GM18909 (cell line): ENCODE measurements at regions not wholly inside any gene's neighbourhood (a gene's known extent, or its start where the extent isn't known, plus 50 kb on each side); places are given as distances from the start of the nearest gene placed in this dataset.

Experiments
- ATAC-seq: cut with Tn5 transposase; IDR thresholded peaks from one replicate; pipeline ENCODE4 v1.9.1; 2021; ENCODE audit warnings: mild to moderate bottlenecking; ENCODE audit not compliant: unreplicated experiment, poor library complexity

DNA sequence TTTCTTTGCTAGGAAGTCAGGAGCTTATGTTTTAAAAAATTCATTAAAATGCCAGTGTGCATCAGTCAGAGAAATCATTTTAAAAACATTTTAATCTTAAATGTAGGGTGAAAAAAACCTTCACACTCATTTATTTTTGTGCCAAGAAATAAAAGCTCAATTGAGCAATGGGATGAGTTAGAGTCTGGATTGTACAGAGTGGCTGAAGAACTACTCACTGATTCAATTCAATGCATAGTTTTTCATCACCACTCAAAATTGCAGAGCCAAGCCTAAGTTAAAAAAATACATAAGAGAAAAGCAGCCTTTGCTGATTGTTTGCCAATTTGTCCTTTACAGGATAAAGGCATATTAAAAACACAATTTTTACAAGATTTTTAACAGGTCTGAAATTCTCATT lies 168.2 kb upstream of the DMRTA1 start:
- no peak for ATAC-seq

DNA sequence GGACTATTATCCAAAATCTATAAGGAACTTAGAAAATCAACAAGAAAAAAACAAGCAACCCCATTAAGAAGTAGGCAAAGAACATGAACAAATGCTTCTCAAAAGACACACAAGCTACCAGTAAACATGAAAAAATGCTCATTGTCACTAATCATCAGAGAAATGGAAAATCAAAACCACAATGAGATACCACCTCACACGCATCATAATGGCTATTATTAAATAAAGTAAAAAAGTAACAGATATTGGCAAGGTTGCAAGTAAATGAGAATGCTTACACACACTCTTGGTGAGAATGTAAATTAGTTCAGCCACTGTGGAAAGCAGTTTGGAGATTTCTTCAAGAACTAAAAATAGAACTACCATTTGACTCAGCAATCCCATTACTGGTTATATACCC lies 167.0 kb upstream of the DMRTA1 start:
- no peak for ATAC-seq

DNA sequence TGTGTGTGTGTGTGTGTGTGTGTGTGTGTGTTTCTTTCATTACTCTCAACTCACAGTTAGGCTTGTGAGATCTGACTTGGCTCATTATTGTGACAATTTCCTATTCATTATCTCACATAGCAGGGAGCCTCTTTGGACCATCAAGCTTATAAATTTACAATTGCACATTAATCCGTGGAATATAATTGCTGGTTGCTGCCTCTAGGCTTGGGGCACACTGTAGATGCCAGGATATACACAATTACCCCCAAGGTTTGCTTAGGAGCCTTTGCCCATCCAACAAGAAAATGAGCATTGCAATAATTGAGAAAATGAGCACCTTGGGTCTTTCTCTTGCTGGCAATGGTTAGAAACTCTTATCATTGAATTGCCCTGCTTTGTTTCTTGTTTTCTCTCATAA lies 161.6 kb upstream of the DMRTA1 start:
- no peak for ATAC-seq

DNA sequence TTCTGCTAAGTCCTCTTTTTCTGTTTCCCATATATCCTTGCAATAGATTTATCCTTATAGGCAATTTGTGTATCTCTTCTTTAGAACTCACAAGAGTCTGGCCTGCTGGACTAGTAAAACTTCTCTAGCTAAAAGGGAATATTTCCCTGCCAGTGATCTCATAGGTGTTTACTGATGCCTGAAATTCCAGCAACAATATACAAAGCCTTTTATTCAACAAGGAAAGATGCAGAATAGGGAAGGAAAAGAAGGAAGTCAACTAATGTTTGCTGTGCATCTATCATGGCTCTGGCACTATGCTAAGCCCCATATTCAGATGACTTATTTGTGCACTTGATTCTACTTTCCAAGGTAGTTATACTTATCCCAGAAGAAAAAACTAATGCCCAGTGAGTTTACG lies 160.0 kb upstream of the DMRTA1 start:
- ATAC-seq: no peak

DNA sequence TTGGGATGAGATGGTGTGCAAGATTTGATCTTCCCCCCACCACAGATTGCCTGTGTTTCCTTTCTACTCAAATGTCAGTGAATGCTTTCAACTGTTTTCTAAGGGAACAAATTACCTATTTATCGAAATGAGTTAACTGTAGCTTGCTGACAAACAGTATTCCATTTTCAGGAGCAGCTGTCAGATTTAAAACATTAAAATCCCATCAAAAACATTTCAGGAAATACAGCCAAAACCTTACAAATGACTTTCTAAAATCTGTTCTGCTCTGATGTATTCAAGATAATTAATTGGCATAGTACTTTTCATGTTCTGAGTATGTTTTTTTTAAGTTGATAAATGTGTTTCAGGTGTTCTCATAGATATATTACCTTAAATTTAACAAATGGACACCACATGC lies 158.0 kb upstream of the DMRTA1 start:
- ATAC-seq: no peak

DNA sequence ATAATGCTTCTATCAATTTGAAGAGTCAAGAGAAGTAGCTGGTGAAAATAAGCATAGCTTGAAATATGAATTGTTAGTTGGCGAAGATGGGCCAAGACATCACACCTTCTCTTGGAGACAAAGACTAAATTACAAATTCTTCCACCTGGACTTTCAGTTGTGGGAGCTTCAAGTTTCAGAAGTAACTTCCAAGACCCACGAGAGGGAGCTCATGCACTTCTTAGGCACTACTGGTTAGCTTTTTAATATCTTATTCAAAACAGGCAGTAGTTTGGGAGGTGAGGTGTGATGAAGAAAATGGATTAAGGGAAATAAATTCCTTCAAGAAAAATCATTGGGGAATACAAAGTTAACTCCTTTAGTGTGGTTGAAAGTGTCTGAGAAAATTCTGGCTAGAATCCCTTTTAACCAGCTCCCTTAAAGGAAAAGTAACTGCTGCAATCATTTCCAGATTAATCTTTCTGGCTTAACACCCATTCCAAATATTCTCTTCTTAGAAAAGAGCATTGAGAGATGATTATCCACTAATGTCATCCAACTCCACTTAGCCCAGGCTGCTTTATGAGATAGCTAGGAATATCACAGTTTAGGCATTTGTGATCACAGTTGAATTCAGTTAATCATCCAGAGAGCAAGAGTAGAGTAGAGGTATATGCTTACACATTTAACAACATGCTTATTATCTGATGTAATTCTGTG lies 139.5 kb upstream of the DMRTA1 start:
- ATAC-seq: no peak

DNA sequence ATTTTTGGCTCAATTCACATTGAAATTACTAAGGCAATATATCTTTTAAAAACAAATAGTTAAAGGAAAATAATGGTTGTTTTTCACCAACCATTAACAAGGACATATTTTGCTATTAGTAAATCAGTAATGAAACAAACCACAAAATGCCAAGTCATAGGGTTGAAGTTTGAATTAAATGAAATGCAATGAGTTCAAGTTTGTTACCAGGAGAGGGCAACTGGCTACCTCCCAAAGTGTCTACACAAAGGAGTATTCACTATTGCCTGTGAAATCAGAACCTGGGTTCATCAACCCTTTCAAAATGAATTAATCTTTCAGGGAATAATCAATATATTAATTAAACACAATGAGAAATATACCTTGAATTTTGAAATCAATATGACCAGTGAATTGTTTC lies 138.4 kb upstream of the DMRTA1 start:
- ATAC-seq: no peak

DNA sequence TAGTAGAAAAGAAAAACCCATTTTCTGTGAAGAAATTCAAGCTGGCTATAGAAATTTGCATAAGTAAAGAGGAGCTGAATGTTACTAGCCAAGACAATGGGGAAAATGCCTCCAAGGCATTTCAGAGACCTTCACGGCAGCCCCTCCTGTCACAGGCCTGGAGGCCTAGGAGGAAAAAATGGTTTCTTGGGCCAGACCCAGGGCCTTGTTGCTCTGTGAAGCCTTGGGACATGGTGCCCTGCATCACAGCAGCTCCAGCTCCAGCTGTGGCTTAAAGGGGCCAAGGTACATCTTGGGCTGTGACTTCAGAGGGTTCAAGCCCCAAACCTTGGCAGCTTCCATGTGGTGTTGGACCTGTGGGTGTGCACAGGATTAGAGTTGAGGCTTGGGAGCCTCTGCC lies 130.0 kb upstream of the DMRTA1 start:
- no peak for ATAC-seq

DNA sequence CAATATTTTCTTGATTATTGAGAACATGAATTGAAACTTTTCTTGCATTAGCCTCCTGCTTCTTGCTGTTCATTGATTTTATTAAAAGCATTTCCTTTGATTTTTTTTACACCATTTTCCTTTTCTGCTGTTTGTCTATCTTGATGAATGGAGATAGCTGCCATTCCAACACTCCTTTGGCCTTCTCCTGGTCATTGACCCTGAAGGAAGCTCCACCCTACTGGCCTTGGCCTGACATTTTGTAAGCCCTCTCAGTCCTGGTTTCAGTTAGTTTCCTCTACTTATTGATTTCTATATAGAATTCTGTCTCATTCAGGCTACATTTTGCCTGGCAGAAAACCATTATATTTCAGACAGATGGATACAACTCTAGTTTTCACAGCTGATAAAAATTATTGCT lies 115.1 kb upstream of the DMRTA1 start:
- ATAC-seq: no peak

DNA sequence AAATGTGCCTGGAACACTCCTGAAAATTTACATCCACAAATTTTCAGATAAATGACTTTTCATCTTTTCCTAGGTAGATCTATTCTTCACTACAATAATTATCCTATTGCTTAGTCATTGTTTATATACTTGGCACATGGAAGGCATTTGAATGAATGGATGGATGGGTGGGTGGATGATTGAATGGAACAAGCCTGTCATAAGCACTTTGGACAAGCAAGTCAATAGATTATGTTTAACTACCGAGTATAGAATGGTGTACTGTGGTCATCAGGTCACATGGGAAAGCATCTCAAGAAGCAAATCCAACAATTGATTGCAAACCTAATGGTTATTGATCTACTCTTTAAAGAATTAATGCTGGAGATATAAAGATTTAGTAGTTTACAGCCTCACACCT lies 114.4 kb upstream of the DMRTA1 start:
- no peak for ATAC-seq

DNA sequence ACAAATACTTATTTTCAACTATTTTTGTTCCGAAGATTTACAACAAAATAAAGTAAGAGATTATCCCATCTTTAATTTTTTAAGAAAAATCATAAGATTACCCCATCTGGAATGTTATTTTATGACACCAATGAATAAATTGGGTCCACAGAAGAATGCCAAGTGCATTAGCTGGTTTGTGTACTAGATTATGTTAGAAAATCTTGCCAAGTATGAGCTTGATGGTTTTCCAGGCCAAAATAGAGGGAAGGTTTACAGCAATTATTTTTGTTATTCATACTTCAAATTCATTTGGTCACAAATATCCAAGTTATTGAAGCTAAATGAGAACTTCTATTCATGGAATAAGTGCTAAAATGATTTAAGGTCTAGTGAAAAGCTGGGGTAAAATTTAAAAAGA lies 109.4 kb upstream of the DMRTA1 start:
- ATAC-seq: no peak

DNA sequence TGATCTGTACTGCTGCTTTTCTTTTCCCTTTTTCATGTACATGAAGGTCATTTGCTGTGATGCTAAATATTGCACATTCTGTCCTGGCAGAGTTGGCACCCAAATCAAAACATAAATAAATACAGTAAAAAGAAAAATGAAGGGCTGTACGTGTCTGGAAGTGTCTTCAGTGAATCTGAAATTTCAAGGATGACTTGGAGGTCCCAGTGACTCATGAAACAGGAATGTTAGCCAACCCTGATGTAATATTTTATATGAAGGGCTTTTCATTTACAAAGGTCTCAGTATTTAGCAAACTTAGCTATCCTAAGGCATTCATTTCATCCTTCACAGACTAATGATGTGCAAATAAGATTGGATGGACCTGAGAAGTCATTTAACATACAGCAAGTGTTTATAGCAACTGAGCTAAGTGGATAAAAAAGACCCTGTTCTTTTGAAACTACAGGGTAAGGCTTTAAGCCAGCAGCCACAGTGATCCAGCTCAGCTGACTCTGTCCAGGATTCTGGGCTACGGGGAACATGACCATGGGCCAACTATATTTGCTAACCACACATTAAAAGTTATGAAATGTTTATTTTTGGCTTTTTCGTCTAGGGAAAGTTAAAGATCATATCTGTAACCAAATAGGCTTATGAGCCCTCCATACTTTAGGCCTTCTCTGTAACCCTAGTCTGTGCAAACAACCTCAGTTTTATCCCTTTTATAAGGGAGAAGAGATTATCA lies 104.0 kb upstream of the DMRTA1 start:
- no peak for ATAC-seq

DNA sequence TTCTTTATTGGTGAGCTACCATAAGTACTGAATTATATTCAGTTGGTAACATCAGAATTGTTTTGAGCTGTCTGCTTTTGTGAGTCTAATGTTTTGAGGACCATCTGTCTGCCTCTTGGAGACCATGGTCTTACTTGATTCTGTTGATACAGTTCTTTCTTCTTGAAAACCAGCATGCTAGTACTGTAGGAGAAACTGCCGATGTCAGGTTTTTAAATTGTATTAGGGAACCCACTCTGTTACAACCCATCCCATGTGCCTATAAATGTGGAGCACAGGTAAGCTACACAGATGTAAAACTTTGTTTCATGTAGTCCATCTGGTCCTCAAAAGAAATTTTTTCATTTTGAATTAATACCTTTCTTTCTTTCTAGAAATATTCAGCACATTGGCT lies 103.4 kb upstream of the DMRTA1 start:
- ATAC-seq: no peak

DNA sequence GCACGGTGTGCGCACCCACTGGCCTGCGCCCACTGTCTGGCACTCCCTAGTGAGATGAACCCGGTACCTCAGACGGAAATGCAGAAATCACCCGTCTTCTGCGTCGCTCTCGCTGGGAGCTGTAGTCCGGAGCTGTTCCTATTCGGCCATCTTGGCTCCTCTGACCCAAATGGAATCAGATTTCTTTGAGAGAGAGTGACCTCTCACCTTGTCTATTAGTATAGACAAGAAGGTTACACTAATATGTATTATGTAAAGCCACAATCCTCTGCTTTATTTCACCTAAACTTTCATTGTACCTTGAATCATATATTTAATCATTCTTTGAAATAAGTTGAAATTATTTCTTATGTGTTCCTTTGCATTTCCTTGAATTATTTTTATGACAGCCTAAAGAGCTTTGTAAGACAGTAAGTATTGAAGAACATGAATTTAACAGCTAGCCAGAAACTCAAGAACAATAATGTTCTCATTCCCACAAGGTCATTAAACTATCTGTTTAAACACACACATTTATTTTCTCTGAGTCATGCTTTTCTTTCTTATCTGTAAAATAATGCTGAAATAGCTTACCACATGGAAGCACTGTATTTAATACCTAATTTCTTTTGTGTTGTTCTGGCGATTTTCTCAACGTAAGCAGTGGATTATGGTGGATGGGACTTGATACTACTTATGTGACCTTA lies 91.8 kb upstream of the DMRTA1 start:
- no peak for ATAC-seq

DNA sequence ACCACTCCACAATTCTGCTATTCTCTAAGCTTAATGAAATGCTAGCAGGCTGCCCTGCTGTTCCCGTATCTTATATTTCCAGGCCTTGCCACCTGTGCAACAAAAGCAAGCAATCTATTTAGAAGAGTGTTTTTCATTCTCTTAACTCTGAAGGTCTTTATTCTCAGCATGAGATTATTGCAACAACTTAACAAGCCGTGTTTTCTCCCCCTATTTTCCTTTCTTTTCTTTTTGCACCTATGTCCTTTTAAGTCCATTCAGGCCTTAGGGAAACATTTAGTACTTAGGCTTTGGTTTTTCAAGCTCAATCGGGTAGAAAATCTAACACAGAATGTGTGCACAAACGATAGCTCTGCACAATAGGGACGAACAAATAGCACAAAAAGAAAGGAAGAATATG lies 89.6 kb upstream of the DMRTA1 start:
- no peak for ATAC-seq

DNA sequence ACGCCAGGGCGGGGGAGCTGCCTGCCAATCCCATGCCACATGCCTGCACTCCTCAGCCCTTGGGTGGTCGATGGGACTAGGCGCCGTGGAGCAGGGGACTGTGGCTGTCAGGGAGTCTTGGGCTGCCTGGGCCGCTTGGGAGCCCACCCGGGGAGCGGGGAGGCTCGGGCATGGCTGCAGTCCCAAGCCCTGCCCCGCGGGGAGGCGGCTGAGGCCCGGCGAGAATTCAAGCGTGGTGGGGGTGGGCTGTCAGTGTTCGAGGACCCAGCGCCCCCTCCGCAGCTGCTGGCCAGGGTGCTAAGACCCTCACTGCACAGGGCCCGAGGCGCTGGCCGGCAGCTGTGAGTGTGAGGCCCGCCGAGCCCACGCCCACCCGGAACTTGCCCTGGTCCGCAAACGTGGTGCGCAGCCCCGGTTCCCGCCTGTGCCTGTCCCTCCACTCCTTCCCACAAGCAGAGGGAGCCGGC lies 83.2 kb upstream of the DMRTA1 start:
- no peak for ATAC-seq

DNA sequence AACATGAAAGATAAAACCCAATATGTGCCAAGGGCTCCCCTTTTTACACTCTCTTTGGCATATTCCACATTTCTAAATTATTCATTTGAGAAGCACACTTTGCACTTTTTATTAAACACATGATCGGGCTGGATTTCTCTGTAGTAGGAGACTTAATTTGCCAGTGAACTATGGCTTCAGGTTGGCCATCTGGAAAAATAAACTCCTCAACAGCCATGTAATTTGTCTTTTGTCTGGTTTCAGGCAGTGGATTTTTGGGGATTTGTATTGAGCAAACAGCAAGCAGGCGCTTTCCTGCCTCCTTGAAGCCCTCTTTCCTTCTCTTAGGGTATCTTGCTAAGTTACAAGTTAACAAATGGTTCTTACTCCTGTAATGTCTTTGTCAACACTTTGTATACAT lies 73.0 kb upstream of the DMRTA1 start:
- ATAC-seq: no peak

DNA sequence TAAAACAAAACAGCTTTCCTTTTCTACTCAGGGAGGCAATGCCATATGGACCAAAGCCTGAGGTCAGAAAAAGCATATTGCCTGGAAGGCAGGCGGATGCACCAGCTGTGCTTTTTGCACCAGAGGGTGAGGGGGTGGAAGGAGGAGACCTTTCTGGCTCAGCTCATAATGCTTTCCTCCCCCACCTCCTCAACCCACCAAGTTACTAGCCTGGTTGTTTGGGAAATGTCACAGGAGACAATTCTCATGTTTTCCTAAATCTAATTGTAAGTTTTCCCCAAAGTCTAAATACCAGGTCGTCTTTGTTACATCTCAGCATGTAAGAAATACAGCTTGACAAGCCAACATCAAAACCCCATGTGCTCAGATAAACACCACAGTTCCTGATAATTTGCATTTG lies 72.6 kb upstream of the DMRTA1 start:
- ATAC-seq: no peak

DNA sequence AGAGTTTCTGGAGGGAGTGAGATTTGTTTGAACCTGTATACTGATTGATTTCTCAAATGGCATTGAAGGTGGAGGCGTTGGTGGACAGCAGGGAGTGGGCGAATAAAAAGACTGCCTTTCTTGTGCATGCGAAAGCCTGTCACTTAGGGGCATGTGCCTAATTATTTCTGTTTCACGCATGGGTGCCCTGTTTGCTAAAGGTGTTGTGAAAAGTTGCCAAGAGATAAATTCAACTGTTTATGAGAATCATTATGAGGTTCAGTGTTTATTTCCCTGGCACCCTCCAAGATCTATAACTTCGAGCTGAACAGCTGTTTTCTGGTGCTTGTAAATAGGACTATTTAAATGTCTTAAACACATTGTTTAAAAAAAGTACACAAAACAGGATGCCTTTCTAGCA lies 67.4 kb upstream of the DMRTA1 start:
- ATAC-seq: no peak

DNA sequence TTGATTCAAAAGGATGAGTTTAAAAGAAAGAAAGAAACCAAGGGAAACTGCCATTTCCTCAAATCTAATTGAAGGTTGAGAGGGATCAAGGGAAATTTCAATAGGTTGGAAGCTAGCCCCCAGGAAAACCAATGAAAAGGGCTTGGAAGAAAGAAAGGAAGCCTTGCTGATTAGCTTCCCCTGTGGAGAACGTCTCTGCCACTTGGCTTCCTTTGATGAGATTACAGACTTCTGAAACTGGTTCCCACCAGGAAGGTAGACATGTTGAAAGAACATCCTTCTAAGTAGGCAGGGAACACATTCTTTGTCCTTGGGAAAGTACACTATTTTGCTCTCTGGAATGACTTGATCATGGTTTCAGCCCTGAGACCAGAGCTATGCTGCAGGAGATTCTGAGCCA lies 65.5 kb upstream of the DMRTA1 start:
- ATAC-seq: no peak

DNA sequence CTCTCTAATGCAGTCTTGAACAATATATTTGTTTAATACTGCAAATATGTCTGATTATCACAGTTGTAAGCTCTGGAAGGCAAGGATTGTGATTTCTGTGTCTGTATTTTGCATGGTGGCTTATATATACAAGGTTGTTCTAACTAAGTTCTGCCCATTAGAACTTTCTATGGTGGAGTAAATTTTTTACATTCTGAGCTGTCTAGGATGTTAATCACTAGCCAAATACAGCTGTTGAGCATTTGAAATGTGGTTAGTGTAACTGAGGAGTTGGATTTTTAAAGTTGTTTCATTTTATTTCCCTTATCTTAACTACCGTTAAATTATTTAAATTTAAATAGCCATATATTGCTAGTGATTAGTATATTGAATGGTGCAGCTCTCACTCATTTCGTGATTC lies 64.3 kb upstream of the DMRTA1 start:
- ATAC-seq: no peak

DNA sequence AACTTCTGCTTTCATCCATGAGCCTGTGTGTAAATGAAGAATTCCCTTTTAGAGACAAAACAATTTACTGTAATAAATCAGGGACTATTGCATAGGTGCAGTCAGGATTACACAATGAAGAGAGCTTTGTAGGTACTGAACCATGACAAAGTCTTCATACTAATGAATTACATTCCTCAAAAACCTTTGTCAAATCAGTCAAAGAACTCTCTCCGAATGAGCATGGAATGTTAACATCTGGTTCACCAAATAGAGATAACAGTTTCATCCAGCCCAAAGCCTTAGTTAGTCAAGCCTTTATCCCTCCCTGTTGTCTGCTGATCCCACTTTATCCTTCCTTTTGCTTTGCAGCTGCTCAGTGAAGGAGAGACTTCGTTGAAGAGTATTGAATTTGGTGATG lies 62.9 kb upstream of the DMRTA1 start:
- ATAC-seq: no peak
